GM10266 (cell line): ENCODE measurements at regions not wholly inside any gene's neighbourhood (a gene's known extent, or its start where the extent isn't known, plus 50 kb on each side); places are given as distances from the start of the nearest gene placed in this dataset.

Experiments
- DNase-seq: peaks from one replicate; pipeline ENCODE4 v3.0.0; 2012; ENCODE audit errors: extremely low spot score
- TF ChIP-seq, protein P1 (sequence below): IDR thresholded peaks from 2 replicates; pipeline ENCODE4 v1.5.1; 2012; ENCODE audit warnings: mild to moderate bottlenecking, low read depth; ENCODE audit not compliant: control insufficient read depth, insufficient read depth; ENCODE audit errors: missing control alignments

- TF ChIP-seq, protein P1, sequence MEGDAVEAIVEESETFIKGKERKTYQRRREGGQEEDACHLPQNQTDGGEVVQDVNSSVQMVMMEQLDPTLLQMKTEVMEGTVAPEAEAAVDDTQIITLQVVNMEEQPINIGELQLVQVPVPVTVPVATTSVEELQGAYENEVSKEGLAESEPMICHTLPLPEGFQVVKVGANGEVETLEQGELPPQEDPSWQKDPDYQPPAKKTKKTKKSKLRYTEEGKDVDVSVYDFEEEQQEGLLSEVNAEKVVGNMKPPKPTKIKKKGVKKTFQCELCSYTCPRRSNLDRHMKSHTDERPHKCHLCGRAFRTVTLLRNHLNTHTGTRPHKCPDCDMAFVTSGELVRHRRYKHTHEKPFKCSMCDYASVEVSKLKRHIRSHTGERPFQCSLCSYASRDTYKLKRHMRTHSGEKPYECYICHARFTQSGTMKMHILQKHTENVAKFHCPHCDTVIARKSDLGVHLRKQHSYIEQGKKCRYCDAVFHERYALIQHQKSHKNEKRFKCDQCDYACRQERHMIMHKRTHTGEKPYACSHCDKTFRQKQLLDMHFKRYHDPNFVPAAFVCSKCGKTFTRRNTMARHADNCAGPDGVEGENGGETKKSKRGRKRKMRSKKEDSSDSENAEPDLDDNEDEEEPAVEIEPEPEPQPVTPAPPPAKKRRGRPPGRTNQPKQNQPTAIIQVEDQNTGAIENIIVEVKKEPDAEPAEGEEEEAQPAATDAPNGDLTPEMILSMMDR, result no peak
- no peak for DNase-seq
Measured at GRCh38 chr6:144811140-144811539, 526.0 kb downstream of the UTRN start.

- DNase-seq, result no peak
- TF ChIP-seq, protein P1, result no peak
Measured at GRCh38 chr6:144816936-144817335, 531.8 kb downstream of the UTRN start.

DNA sequence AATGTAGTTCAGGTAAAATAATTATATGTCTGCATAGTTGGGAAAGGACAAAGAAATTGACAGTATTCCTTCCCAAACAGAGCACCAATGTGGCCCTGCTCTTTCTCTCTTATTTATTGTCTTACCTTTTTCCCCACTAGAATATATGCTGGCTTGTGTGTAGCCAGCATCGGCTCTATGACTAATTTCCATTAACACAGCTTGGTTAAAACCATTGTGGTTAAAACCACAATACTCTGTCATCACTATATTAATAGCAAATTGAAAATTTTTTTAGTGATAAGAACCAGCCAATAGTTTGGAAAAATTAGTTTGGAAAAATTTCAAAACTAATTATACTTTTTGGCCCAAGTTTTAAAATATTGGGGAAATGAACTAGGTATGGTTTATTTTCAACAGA lies 535.1 kb downstream of the UTRN start:
- TF ChIP-seq, protein P1, result no peak
- DNase-seq, result peak; percentile 6

DNA sequence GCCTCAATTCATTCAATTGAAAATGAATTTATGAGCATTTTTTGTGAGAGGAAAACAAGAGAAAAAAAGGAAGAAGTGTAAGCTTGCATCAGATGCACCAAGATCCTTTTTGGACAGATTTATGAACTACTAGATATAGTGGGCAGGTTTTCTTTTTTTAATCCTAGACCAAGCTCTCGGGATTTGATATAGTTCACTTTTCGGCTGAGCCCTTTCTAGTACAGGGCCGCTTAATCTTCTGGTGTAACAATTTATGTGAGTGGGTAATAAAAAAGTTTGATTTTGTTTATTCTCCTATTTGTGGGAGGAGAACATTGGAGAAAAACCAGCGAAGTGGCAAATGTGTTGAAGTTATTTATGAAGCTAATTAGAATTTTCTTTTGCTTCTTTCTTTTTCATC lies 538.0 kb downstream of the UTRN start:
- DNase-seq, result no peak
- TF ChIP-seq, protein P1, result no peak

DNA sequence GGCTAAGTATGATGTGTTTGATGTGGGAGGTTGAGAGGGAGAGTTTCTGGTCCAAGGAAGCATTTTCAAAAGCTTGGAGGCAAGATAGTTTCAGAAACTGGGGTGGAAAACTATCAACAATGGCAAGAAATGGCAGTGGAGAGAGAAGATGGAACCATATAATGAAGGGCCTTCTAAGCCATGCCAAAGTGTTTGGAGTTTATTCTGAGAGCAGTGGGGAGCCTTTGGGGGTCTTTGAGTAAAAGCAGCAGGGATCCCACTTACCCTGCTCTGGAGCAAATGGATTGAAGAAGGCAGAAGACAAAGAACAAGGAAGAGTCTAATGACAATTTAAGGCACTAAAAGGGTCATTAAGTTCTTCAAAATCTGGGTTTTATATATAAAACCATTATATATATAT lies 538.9 kb downstream of the UTRN start:
- DNase-seq, result no peak
- TF ChIP-seq, protein P1, result no peak

DNA sequence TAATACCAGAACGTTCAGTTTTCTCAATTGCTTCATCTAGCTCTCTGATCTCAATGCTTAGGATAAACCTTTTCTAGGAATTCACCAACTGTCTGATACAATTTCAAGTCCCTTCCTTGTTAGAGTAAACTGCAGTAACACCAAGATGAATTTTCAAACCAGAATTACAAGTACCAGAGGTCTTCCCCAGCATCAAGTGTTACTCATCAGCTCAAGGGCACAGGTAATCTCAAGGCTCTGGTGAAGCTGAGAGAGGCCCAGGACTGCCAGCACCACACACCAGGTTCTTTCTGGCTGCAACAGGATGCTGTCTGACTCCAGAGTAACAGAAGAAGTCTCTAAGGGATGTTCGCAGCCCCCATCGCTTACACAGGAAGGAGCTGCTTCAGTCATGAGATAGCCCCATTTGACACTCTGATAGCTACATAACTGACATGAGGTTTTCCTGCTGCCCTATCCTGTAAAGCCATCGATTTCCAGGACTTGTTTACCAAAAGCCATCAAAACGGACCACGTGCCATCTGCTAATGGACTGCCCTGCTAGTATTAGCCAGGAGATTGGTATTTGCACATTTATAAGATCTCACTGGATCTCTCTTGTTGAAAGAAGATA lies 549.4 kb downstream of the UTRN start:
- TF ChIP-seq, protein P1, result no peak
- DNase-seq, result no peak

DNA sequence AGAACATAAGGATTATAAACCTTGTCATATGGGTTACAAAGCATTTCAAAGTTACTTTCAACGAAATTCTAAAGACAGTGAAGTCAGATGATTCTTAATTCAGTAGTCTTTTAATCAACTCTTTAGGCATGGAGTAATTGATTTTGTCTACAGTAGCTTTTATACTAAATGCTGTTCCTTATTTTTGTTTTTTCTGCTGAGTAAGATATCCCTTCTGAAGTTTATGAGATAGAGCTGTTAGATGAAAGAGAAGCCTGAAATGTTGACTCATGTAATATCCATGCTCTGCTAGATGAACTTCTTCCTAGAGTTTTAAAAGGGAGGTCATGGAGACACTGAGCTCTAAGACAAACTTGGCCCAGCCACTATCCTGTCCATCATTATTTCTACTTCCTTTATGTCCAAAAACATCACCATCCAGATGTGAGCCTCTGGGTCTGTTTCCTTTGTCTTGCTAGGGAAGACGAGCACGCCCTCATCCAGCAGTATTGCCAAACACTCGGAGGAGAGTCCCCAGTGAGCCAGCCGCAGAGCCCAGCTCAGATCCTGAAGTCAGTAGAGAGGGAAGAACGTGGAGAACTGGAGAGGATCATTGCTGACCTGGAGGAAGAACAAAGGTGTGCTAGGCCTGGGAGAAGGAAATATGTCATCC lies 550.3 kb downstream of the UTRN start:
- TF ChIP-seq, protein P1, result no peak
- DNase-seq, result no peak
